Activated CD4-positive, alpha-beta memory T cell treated with anti-CD3 and anti-CD28 coated beads, Interleukin-2, amount 10 ng/mL, durations not matched to agents 7 days and 5 days (primary cell): ENCODE measurements at regions not wholly inside any gene's neighbourhood (a gene's known extent, or its start where the extent isn't known, plus 50 kb on each side); places are given as distances from the start of the nearest gene placed in this dataset.

Experiments used
- CTCF ChIA-PET: fragments of 350-600 bp; sonication (Branson Sonifier 250); formaldehyde crosslinking; loops from one replicate; lab custom pipeline; 2021; ENCODE audit warnings: antibody characterized with exemption, inconsistent platforms; lab: Charles Lee
- POLR2A ChIA-PET: fragments of 350-600 bp; sonication (Branson Sonifier 250); formaldehyde crosslinking; loops from one replicate; lab custom pipeline; 2021; ENCODE audit warnings: antibody characterized with exemption; lab: Charles Lee
- DNase-seq: peaks from one replicate; pipeline ENCODE4 v3.0.0-alpha.2; 2020
- H3K27ac Mint-ChIP-seq: one replicate; pipeline ENCODE4 v1.8.0; 2021; ENCODE audit warnings: mild to moderate bottlenecking, mixed read lengths
- H3K27me3 Mint-ChIP-seq: one replicate; pipeline ENCODE4 v1.8.0; 2021; ENCODE audit warnings: mixed read lengths
- H3K36me3 Mint-ChIP-seq: one replicate; pipeline ENCODE4 v1.8.0; 2021; ENCODE audit warnings: low read depth, mixed read lengths
- H3K4me1 Mint-ChIP-seq: one replicate; pipeline ENCODE4 v1.8.0; 2021; ENCODE audit warnings: mixed read lengths
- H3K4me3 Mint-ChIP-seq: one replicate; pipeline ENCODE4 v1.8.0; 2021; ENCODE audit warnings: mild to moderate bottlenecking, mixed read lengths
- H3K9me3 Mint-ChIP-seq: one replicate; pipeline ENCODE4 v1.8.0; 2021; ENCODE audit warnings: mixed read lengths

DNA sequence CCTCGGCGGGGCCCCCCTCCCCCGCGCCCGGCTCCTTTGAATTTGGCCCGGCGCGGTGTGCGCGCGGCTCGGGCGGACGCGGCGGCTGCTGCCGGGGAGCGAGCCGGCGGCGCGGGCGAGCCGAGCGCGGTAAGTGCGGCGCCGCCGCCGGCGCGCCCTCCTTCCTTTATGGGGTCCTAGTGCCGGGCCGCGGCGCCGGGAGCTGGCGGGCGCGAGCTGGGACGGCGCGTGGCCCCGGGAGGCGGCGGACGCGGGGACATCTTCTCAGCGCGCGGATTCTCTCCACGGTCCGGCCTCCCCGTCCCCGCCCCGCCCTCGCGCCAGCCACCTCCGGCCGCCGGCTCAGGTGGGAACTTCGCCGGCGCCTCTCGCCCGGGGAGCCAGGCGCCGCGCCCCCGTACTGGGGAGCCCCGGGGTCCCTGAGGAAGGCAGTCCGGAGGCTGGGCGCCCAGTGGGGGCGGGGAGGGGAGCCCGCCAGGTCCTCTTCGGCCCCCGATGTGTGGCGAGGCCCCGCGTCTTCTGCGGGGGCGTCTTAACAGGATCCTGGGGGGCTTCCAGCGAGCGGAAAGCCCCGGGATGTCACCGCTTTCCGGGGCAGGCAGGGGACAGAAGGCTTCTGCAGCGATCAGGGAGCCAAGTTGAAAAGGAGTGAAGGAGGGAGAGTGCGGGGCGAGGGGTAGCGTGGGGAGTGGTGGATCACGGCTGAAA is 98.4 kb upstream of the TENM3 start:
- DNase-seq = no peak
- no peaks in the 10 kb centered on the region for H3K36me3 Mint-ChIP-seq
- H3K4me3 Mint-ChIP-seq = peak overlapping the region; percentile 58
- peaks cover 60% of the 10 kb centered on the region for H3K27me3 Mint-ChIP-seq
- CTCF ChIA-PET = no interaction called here
- no peak overlapping the region for H3K27ac Mint-ChIP-seq
- H3K9me3 Mint-ChIP-seq = no peaks in the 10 kb centered on the region
- peaks cover 20% of the 10 kb centered on the region for H3K4me1 Mint-ChIP-seq
- POLR2A ChIA-PET = no interaction called here

DNA sequence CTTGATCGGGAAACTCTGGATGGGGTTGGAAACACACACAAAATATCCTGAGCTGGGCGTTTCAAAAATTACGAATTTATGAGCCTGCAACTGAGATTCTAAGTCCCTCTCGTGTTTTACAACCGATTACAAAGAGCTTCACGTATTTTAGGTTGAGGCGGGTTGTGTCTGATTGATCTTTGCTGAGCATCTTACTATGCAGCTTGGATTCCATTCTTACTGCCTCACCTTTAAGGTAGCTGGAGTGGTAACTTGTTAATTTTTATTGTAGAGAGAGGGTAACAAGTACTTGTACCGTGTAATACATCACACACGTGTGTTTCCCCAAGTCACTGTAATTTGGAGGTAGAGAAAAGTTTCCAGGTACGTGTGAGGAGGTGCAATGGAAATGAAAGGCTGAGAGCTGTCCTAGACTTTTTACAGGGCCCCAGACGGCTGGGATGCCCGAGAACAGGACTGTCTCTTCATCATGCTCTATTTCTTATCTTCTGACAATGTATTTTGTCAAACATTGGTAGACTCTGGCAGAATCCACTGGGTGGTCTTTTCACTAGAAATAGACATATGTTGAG is 97.8 kb upstream of the TENM3 start:
- no peaks in the 10 kb centered on the region for H3K9me3 Mint-ChIP-seq
- H3K27ac Mint-ChIP-seq = no peak overlapping the region
- H3K36me3 Mint-ChIP-seq = no peaks in the 10 kb centered on the region
- peak overlapping the region; percentile 58 for H3K4me3 Mint-ChIP-seq
- peaks cover 20% of the 10 kb centered on the region for H3K4me1 Mint-ChIP-seq
- POLR2A ChIA-PET = no interaction called here
- CTCF ChIA-PET = no interaction called here
- DNase-seq = no peak
- H3K27me3 Mint-ChIP-seq = peaks cover 54% of the 10 kb centered on the region

DNA sequence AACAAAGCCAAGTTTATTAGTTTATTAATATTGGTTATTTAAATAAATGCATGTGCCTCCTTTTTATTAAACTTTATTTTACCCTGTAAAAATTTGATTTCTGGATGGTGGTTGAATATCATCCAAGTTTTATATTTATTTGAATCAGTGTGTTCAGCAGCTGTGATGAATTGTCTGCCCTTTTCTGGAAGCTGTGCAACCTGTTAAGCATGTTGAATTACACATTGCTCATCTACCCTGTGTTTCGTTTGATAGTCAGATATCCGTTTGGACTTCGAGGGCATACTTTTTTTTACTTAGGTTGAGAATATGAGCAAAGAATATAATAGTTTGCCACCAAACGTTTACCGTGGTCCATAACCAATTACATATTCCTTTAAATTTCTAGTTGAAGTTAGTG is 95.8 kb upstream of the TENM3 start:
- H3K36me3 Mint-ChIP-seq = no peaks in the 10 kb centered on the region
- H3K27ac Mint-ChIP-seq = no peak overlapping the region
- CTCF ChIA-PET = no interaction called here
- POLR2A ChIA-PET = no interaction called here
- H3K4me1 Mint-ChIP-seq = peaks cover 16% of the 10 kb centered on the region
- H3K27me3 Mint-ChIP-seq = peaks cover 40% of the 10 kb centered on the region
- no peaks in the 10 kb centered on the region for H3K9me3 Mint-ChIP-seq
- H3K4me3 Mint-ChIP-seq = no peak overlapping the region
- no peak for DNase-seq

DNA sequence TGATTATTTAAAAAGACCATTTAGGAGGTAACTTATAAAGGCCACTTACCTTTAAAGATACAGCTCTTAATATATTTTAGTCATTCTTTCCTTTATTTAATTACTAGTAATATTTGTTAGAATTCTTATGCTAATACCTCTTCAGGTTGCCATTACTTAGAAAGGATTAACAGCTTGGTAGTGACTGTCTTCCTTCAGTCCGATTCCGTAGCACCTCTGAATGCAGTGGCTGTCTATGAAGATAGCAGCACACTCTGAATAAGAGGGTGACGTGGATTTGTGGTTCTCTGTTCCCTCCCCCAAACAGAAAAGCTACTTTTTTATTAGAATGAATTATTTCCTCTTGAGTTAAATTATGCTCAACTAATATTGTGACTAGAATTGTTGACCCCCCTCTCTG is 92.6 kb upstream of the TENM3 start:
- H3K9me3 Mint-ChIP-seq = no peaks in the 10 kb centered on the region
- H3K27ac Mint-ChIP-seq = no peak overlapping the region
- DNase-seq = no peak
- H3K36me3 Mint-ChIP-seq = no peaks in the 10 kb centered on the region
- ChIA-PET CTCF (interaction anchor here (0.7 kb wide), 1 partner anchor 14 kb away, joined by 3 read pairs; no protein-coding TSS in a partner anchor), POLR2A (no interaction called here)
- H3K4me3 Mint-ChIP-seq = no peak overlapping the region
- H3K27me3 Mint-ChIP-seq = peaks cover 19% of the 10 kb centered on the region
- H3K4me1 Mint-ChIP-seq = no peaks in the 10 kb centered on the region

DNA sequence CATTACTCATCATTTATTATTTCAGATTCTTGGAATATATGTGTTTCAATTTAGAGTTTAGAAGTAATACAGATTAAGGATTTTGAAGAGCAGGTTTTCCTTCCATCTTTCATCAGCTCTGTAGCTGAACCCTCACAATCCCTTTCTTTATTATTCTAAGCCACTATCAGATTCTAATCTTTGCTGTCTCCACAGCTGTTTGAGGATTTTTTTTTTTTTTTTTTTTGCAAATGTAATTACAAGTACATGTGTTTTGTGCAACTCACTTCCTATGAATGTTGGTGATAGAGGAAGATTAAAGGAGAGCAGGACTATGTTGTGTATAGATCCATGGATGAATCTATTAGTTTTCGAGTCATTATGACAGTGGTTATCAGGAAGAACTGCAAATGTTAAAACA is 87.4 kb upstream of the TENM3 start:
- no peak overlapping the region for H3K4me3 Mint-ChIP-seq
- peaks cover 2% of the 10 kb centered on the region for H3K9me3 Mint-ChIP-seq
- DNase-seq = no peak
- H3K4me1 Mint-ChIP-seq = no peaks in the 10 kb centered on the region
- POLR2A ChIA-PET = no interaction called here
- CTCF ChIA-PET = no interaction called here
- H3K36me3 Mint-ChIP-seq = no peaks in the 10 kb centered on the region
- H3K27me3 Mint-ChIP-seq = peaks cover 6% of the 10 kb centered on the region
- no peak overlapping the region for H3K27ac Mint-ChIP-seq

DNA sequence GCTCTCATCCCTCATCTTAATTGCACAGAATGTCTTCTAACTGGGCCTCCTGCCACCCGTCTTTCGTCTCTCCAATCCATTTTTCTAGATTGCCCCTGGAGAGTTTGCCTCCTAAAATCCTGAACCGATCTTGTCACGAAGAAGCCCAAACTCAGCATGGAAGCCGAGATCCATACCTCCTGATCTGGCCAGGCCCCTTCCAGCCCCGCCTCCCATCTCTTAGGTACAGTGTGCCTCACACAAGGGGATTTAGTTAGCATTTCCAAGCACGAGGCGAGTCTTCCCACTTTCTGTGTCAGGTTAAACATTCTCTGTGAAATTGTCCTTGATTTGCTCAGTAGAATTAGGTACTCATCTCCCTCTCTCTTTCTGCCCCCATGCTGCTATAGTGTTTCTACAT is 80.0 kb upstream of the TENM3 start:
- no peak overlapping the region for H3K4me3 Mint-ChIP-seq
- POLR2A ChIA-PET = no interaction called here

DNA sequence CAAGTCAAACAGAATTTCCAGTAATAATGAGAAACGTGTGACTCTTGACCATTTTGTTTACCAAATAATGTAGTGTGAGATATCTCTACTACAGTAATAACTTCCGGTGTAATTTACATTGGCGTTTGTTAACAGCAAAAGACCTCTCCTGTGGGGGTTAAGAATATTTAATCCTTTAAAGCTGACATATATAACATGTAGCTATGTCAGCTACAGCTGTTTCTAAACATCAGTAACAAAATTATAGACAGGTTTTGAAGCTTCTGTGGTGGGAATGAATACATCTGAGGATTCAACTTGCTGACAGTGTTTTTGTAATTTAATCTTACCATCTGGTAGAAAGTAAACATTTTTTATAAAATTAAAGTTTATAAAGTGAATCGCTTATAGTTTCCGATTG is 73.6 kb upstream of the TENM3 start:
- H3K9me3 Mint-ChIP-seq = no peaks in the 10 kb centered on the region
- H3K4me1 Mint-ChIP-seq = no peaks in the 10 kb centered on the region
- no peak overlapping the region for H3K4me3 Mint-ChIP-seq
- no peaks in the 10 kb centered on the region for H3K36me3 Mint-ChIP-seq
- DNase-seq = no peak
- POLR2A ChIA-PET = no interaction called here
- CTCF ChIA-PET = no interaction called here
- no peaks in the 10 kb centered on the region for H3K27me3 Mint-ChIP-seq
- no peak overlapping the region for H3K27ac Mint-ChIP-seq

More for the DNA sequence above, 80.0 kb upstream of the TENM3 start:
- no peaks in the 10 kb centered on the region for H3K27me3 Mint-ChIP-seq
- DNase-seq = no peak
- CTCF ChIA-PET = no interaction called here
- H3K4me1 Mint-ChIP-seq = no peaks in the 10 kb centered on the region
- no peaks in the 10 kb centered on the region for H3K36me3 Mint-ChIP-seq
- no peak overlapping the region for H3K27ac Mint-ChIP-seq
- H3K9me3 Mint-ChIP-seq = peaks cover 2% of the 10 kb centered on the region

DNA sequence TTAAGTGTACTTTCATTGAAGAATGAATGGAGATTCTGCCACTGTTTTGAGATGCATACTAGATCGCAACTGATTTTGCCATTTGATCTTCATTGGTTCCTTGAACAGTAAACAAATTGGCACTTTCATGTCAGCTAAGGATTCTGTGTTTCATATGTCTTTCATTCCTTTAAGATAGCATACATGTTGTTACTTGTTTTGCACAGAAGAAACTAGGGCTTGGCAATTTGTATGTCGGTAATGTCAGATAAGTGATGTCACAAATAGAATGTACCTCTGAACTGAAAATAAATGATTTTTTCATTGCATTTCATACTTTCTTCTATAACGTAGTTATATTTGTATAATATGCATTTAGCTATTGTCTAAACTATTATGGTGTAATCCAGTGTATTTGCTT is 73.2 kb upstream of the TENM3 start:
- Mint-ChIP-seq H3K9me3 (no peaks in the 10 kb centered on the region), H3K4me1 (no peaks in the 10 kb centered on the region), H3K27ac (no peak overlapping the region), H3K36me3 (no peaks in the 10 kb centered on the region), H3K27me3 (no peaks in the 10 kb centered on the region), H3K4me3 (no peak overlapping the region)
- CTCF ChIA-PET = no interaction called here
- DNase-seq = no peak
- POLR2A ChIA-PET = no interaction called here

DNA sequence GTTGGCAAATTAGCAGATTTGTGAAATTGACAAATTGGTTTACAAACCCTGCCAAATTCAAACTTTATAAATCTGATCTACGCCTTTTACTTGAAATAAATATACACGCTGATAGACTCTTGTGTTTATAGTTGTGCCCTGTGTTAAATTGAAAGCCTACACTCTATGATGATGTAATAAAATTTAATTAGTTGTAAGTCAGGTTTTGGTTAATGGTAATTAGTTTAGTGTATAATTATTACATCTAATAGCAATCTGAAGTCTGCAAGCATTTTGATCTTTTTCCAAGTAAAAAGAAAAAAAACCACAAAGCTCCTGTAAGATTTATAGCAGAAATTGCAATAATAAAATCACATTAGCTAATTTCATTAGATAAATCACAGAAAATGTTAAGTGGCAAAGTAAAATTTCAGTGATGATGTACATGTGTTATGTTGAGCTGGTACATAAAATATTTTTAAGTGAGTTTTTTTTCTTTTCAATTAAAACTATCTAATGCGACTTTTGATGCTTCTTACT is 72.7 kb upstream of the TENM3 start:
- ChIA-PET CTCF (no interaction called here), POLR2A (no interaction called here)
- H3K36me3 Mint-ChIP-seq = no peaks in the 10 kb centered on the region
- H3K27me3 Mint-ChIP-seq = no peaks in the 10 kb centered on the region
- H3K9me3 Mint-ChIP-seq = no peaks in the 10 kb centered on the region
- H3K4me3 Mint-ChIP-seq = no peak overlapping the region
- no peak overlapping the region for H3K27ac Mint-ChIP-seq
- DNase-seq = no peak
- H3K4me1 Mint-ChIP-seq = no peaks in the 10 kb centered on the region

DNA sequence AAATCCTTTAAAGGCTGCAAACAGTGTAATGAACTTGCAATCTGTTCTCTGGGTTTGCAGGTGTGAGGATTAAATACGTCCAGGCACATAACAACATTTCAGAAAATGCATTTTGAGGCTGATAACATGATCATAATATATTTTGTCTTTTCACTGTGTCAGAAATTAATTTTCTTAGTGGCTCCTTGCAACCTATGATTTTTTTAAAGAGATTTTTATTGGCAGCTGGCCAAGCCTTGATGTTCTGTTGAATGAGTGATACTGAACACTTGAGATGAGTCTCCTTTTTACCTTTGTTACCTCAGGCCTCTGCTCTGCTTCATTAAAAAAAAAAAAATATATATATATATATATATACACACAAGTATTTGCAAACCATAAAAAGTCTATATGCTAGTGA is 68.2 kb upstream of the TENM3 start:
- ChIA-PET CTCF (no interaction called here), POLR2A (no interaction called here)
- no peak for DNase-seq
- no peaks in the 10 kb centered on the region for H3K9me3 Mint-ChIP-seq
- no peaks in the 10 kb centered on the region for H3K36me3 Mint-ChIP-seq
- H3K4me3 Mint-ChIP-seq = no peak overlapping the region
- no peaks in the 10 kb centered on the region for H3K27me3 Mint-ChIP-seq
- H3K4me1 Mint-ChIP-seq = no peaks in the 10 kb centered on the region
- H3K27ac Mint-ChIP-seq = no peak overlapping the region

DNA sequence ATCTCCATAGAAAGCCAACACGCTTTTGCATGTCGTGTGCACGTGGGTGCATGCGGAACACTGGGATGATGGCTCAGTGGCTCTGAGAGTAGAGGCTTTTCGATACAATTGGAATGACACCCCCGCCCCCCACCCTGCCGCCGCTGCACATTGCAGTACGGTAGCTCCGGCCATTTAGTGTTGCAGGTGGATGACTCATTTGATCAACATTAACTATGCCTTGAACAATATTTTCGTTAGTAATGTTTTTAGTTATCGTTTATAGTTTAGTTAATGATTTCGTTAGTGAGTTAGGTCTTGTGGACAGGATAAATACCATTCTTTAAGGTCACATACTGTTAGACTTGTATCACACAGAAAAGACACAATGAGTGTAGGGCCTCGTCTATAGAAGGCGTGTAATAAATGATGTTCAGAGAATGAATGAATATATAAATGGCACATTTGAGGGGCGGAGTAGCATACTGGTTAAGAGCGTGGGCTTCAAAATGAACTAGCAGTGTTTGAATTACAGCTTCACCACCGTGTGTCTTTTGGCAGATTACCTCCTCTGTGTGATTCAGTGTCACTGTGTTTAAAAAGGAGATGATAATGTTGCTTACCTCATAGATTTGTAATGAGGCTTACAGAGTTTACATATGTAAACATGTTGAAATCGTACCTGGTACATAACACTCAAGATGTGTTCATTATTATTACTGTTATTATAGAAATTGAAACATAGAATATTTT is 67.2 kb upstream of the TENM3 start:
- POLR2A ChIA-PET = no interaction called here

DNA sequence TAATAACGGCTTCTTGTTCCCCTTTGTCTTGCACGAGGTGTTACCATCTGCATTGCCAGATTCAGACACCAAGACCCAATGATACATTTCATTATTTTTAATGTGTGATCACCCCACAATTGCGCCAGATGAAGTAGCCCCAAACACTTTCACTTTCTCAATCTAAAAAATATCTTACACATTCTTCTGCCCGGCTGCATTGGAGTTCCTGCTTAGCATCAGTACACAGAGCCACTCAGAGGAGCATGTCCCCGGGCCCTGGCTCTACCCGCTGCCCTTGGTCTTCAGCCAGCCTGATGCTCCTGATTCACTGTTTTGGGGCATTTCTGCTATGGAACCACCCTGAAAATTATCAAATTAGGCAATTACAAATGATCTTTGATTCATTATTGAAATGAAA is 66.0 kb upstream of the TENM3 start:
- POLR2A ChIA-PET = no interaction called here
- Mint-ChIP-seq H3K9me3 (no peaks in the 10 kb centered on the region), H3K36me3 (no peaks in the 10 kb centered on the region), H3K27me3 (no peaks in the 10 kb centered on the region), H3K4me3 (no peak overlapping the region), H3K4me1 (no peaks in the 10 kb centered on the region), H3K27ac (no peak overlapping the region)
- DNase-seq = no peak
- CTCF ChIA-PET = interaction anchor here (0.7 kb wide), 1 partner anchor 91 kb away, joined by 3 read pairs; no protein-coding TSS in a partner anchor

More for the DNA sequence above, 67.2 kb upstream of the TENM3 start:
- H3K9me3 Mint-ChIP-seq = no peaks in the 10 kb centered on the region
- no peak overlapping the region for H3K27ac Mint-ChIP-seq
- H3K27me3 Mint-ChIP-seq = no peaks in the 10 kb centered on the region
- H3K36me3 Mint-ChIP-seq = no peaks in the 10 kb centered on the region
- DNase-seq = no peak
- CTCF ChIA-PET = no interaction called here
- no peak overlapping the region for H3K4me3 Mint-ChIP-seq
- no peaks in the 10 kb centered on the region for H3K4me1 Mint-ChIP-seq

DNA sequence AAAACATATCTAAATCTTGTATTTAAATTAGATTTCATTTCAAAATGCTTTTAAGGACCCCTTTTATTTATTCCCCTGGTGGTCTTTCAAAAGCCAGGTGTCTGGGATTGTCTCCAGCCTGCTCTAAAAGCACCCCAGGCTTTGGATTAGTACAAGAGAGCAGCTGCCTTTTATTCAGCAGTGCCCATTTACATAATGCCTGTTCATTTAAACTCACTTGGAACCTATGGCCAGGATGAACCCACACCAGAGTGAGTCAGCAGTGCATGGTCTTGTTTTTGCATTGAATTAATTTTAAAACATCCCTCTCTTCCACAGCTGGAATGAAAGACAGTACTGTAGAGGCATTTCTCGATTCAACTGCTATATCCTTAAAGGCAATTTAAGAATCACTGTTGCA is 64.1 kb upstream of the TENM3 start:
- no peak for DNase-seq
- Mint-ChIP-seq H3K27me3 (no peaks in the 10 kb centered on the region), H3K27ac (no peak overlapping the region), H3K4me3 (no peak overlapping the region), H3K9me3 (no peaks in the 10 kb centered on the region), H3K36me3 (no peaks in the 10 kb centered on the region), H3K4me1 (no peaks in the 10 kb centered on the region)
- CTCF ChIA-PET = no interaction called here
- POLR2A ChIA-PET = no interaction called here
